ENCODE measurements at regions not wholly inside any gene's neighbourhood (a gene's known extent, or its start where the extent isn't known, plus 50 kb on each side); places are given as distances from the start of the nearest gene placed in this dataset.

DNA sequence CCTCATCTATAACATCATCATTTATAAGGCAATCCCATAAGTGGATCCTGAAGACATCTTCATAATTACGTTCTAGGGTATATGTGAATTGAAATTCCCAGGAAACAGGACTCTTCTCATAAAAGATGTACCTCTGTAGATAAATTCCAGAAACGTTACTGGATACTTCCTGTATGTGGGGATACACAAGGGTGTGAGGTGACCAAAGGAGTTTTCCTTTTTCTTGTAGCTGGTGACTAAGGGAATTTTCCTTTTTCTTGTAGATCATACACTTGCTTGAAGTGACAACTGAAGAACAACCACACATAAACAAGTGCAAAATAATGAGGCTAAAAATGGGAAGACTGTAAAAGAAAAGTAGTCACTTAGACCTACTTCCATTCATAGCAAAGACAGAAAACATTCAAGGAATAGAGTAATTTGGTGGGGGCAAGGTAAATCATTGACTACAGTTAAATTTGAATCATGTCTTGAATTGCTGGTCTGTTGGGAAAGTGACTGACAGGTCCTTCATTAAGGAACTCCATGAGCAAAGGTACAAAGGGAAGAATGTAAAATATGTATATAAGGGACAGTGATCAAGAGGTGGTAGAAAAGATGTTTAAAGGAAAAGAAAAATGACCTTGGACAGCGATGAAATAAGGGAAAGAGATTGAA lies 53.2 kb upstream of the UBE2E3 start:
- Histone ChIP-seq H3K9me3 (no peaks in the 10 kb centered on the region), H3K27ac (no peak overlapping the region), H3K4me1 (no peaks in the 10 kb centered on the region), H3K36me3 (no peaks in the 10 kb centered on the region), H3K27me3 (no peaks in the 10 kb centered on the region), H3K4me3 (no peak overlapping the region)
- DNase-seq (no peak), ATAC-seq (no peak), FAIRE-seq (no peak)
- TF ChIP-seq, protein P1, sequence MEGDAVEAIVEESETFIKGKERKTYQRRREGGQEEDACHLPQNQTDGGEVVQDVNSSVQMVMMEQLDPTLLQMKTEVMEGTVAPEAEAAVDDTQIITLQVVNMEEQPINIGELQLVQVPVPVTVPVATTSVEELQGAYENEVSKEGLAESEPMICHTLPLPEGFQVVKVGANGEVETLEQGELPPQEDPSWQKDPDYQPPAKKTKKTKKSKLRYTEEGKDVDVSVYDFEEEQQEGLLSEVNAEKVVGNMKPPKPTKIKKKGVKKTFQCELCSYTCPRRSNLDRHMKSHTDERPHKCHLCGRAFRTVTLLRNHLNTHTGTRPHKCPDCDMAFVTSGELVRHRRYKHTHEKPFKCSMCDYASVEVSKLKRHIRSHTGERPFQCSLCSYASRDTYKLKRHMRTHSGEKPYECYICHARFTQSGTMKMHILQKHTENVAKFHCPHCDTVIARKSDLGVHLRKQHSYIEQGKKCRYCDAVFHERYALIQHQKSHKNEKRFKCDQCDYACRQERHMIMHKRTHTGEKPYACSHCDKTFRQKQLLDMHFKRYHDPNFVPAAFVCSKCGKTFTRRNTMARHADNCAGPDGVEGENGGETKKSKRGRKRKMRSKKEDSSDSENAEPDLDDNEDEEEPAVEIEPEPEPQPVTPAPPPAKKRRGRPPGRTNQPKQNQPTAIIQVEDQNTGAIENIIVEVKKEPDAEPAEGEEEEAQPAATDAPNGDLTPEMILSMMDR (IDR thresholded peaks at IDR 0.05) = no peak
- intact Hi-C loops (cut with DNase I) = no loop called here
- 31 to 38% methylated on average over 3 of the region's 3 CpGs for WGBS, 2 donors

DNA sequence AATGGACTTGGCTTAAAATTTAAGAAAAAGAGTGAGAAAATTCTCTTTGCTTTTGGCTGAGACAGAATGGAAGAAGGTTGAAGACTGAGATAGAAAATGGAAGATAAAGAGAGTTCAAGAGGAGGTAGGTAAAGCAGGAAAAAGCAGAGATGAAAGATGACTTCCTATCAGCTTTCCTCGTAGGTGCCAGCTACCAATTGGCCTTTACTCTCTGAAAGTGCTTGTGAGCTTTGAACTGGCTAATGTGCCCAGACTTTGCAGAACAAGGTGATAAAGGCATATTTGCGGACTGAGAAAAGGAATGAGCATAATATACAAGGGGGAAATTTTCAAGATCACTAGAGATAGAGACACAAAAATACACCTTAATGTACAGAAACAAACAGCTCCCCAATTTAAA lies 54.7 kb upstream of the UBE2E3 start:
- WGBS, 2 donors = 61 to 65% methylated on average over 2 of the region's 2 CpGs
- TF ChIP-seq, protein P1 (IDR thresholded peaks at IDR 0.05) = no peak
- FAIRE-seq (no peak), ATAC-seq (no peak), DNase-seq (no peak)
- Histone ChIP-seq H3K9me3 (no peaks in the 10 kb centered on the region), H3K27ac (no peak overlapping the region), H3K4me1 (no peaks in the 10 kb centered on the region), H3K36me3 (no peaks in the 10 kb centered on the region), H3K4me3 (no peak overlapping the region), H3K27me3 (no peaks in the 10 kb centered on the region)
- intact Hi-C loops (cut with DNase I) = no loop called here

DNA sequence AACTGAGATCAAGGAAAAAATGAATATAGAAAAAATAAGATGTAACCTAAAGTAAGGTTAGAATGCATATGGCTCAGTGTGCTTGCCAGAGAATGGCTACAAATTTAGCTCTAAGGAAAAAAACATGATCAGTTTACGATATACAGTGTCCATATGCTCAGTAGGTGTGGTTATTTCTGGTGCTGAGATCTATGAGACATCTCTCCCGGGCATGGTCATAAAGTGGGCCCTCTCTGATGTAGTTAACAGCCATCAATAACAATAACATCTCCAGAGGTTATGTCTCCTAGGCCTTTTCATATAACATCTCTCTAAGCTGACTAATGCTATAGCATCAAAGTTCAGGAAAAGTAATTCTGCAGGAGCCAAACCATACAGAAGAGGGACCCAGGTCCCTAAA lies 56.3 kb upstream of the UBE2E3 start:
- no peak overlapping the region for H3K27ac ChIP-seq
- FAIRE-seq = no peak
- H3K4me1 ChIP-seq = no peaks in the 10 kb centered on the region
- no peaks in the 10 kb centered on the region for H3K27me3 ChIP-seq
- ATAC-seq = no peak
- TF ChIP-seq, protein P1 (IDR thresholded peaks at IDR 0.05) = no peak
- H3K9me3 ChIP-seq = no peaks in the 10 kb centered on the region
- no peak for DNase-seq
- no peak overlapping the region for H3K4me3 ChIP-seq
- WGBS, 2 donors = 69 to 74% methylated on average over 2 of the region's 2 CpGs
- intact Hi-C loops (cut with DNase I) = no loop called here
- H3K36me3 ChIP-seq = no peaks in the 10 kb centered on the region

DNA sequence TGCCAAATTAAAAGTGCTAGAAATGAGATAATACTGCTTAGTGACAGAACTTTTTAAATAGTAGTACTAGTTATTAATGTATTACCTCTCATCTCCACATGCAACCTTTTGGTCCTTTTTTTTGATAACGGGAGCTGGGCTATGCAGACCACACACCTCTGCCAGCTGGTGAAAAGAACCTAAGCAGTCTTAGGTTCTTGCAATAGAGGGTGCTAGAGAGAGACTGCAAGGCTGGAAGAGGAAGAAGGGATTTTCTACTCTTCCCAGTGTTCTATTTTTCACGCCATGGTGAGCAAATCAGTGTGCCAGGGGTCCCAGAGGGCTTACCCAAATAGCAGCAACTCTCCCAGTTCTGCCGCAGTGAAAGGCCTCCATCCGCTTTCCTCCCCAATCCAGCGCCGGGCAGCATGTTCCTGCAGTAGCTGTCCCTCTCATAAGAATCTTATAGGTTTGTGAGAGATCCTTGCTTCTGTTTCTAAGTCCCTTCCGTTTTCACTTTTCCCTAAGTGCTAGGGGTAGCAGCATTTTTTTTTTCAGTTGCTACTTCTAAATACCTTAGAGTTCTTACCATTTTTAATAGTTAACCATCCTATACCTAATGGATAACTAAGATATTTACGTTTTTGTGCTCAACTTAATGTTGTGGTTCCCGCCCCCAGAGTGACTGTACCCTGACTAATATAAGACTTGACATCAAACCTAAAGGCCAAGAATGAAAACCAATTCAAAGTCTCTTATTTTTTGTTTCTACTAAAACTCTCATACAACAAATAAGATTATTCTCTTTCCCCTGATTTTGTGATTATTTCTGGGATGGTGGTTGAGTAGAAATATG lies 69.4 kb upstream of the UBE2E3 start:
- no peak overlapping the region for H3K4me3 ChIP-seq

More for the DNA sequence above, 69.4 kb upstream of the UBE2E3 start:
- Histone ChIP-seq H3K27me3 (no peaks in the 10 kb centered on the region), H3K27ac (no peak overlapping the region), H3K36me3 (no peaks in the 10 kb centered on the region), H3K4me1 (no peaks in the 10 kb centered on the region), H3K9me3 (no peaks in the 10 kb centered on the region)
- WGBS, 2 donors = 73 to 78% methylated on average over 9 of the region's 9 CpGs
- TF ChIP-seq, protein P1 (IDR thresholded peaks at IDR 0.05) = no peak
- DNase-seq (no peak), FAIRE-seq (no peak), ATAC-seq (no peak)
- intact Hi-C loops (cut with DNase I) = no loop called here
